Neural cell (in vitro differentiated cells): ENCODE measurements at regions not wholly inside any gene's neighbourhood (a gene's known extent, or its start where the extent isn't known, plus 50 kb on each side); places are given as distances from the start of the nearest gene placed in this dataset.

Experiments used
- H2AFZ ChIP-seq: fragments of 200-600, 300-800 bp; sonication (generic), shearing (Covaris generic); 2 replicates; pipeline ENCODE4 v1.6.0; 2014; ENCODE audit warnings: low read depth, mild to moderate bottlenecking, antibody characterized with exemption, low read length, moderate library complexity
- H3F3A ChIP-seq: fragments of 200-600 bp; shearing (Covaris generic); 2 replicates; pipeline ENCODE4 v1.6.1; 2016; ENCODE audit warnings: mild to moderate bottlenecking, moderate library complexity, mixed read lengths, antibody characterized with exemption, low read length; ENCODE audit not compliant: insufficient read depth, poor library complexity, severe bottlenecking
- H3K27ac ChIP-seq: fragments of 200-600, 300-800 bp; sonication (generic), shearing (Covaris generic); 2 replicates; pipeline ENCODE4 v1.5.1; 2014; ENCODE audit warnings: mild to moderate bottlenecking, low read length, moderate library complexity
- H3K27me3 ChIP-seq: fragments of 300-800, 200-600 bp; sonication (generic), shearing (Covaris generic); 2 replicates; pipeline ENCODE4 v1.6.0; 2014; ENCODE audit warnings: mild to moderate bottlenecking, low read depth, low read length, moderate library complexity; ENCODE audit not compliant: insufficient read depth
- H3K36me3 ChIP-seq: fragments of 300-800, 200-600 bp; sonication (generic), shearing (Covaris generic); 2 replicates; pipeline ENCODE4 v1.5.1; 2014; ENCODE audit warnings: mild to moderate bottlenecking, antibody characterized with exemption, low read length, moderate library complexity; ENCODE audit not compliant: insufficient read depth
- H3K4me2 ChIP-seq: fragments of 300-800, 200-600 bp; sonication (generic), shearing (Covaris generic); 2 replicates; pipeline ENCODE4 v1.6.0; 2014; ENCODE audit warnings: mild to moderate bottlenecking, low read length
- H3K4me3 ChIP-seq: fragments of 300-800, 200-600 bp; sonication (generic), shearing (Covaris generic); 2 replicates; pipeline ENCODE4 v1.5.1; 2014; ENCODE audit warnings: mild to moderate bottlenecking, low read length, moderate library complexity
- H3K79me2 ChIP-seq: fragments of 200-600 bp; shearing (Covaris generic); replicated peaks from 2 replicates; pipeline ENCODE4 v1.6.0; 2014; ENCODE audit warnings: mild to moderate bottlenecking, low read length, moderate library complexity; ENCODE audit not compliant: insufficient read depth
- H3K9ac ChIP-seq: fragments of 300-800, 200-600 bp; sonication (generic), shearing (Covaris generic); 2 replicates; pipeline ENCODE4 v1.6.1; 2016; ENCODE audit warnings: mild to moderate bottlenecking, low read length, mixed read lengths
- H3K9me2 ChIP-seq: fragments of 200-600 bp; shearing (Covaris generic); 2 replicates; pipeline ENCODE4 v1.6.1; 2016; ENCODE audit warnings: mild to moderate bottlenecking, low read length, mixed read lengths; ENCODE audit not compliant: insufficient read depth
- H3K9me3 ChIP-seq: fragments of 200-600, 300-800 bp; sonication (generic), shearing (Covaris generic); 2 replicates; pipeline ENCODE4 v1.6.1; 2016; ENCODE audit warnings: mild to moderate bottlenecking, mixed run types, low read length, moderate library complexity, mixed read lengths
- H4K20me1 ChIP-seq: fragments of 200-600 bp; shearing (Covaris generic); 2 replicates; pipeline ENCODE4 v1.6.1; 2016; ENCODE audit warnings: mild to moderate bottlenecking, mixed run types; ENCODE audit not compliant: insufficient read depth
- CTCF ChIP-seq: fragments of 450-650 bp; IDR thresholded peaks from 2 replicates; pipeline ENCODE4 v1.5.1; 2014; ENCODE audit warnings: antibody characterized with exemption, mild to moderate bottlenecking, moderate library complexity; ENCODE audit not compliant: poor library complexity, severe bottlenecking
- EP300 ChIP-seq: fragments of 450-650 bp; conservative IDR thresholded peaks from 2 replicates; pipeline ENCODE4 v1.6.1; 2014; ENCODE audit warnings: antibody characterized with exemption, mild to moderate bottlenecking, moderate library complexity; ENCODE audit not compliant: poor library complexity, severe bottlenecking
- EZH2 ChIP-seq: fragments of 200-600, 300-800 bp; shearing (Covaris generic), sonication (generic); IDR thresholded peaks from 2 replicates; pipeline ENCODE4 v1.6.1; 2014; ENCODE audit warnings: antibody characterized with exemption, low read length, borderline replicate concordance, mild to moderate bottlenecking; ENCODE audit not compliant: insufficient read depth, poor library complexity, severe bottlenecking
- MXI1 ChIP-seq: fragments of 450-650 bp; conservative IDR thresholded peaks from 2 replicates; pipeline ENCODE4 v1.6.1; 2014; ENCODE audit warnings: antibody characterized with exemption, mild to moderate bottlenecking; ENCODE audit not compliant: poor library complexity, severe bottlenecking
- POLR2AphosphoS5 ChIP-seq: IDR thresholded peaks from 2 replicates; pipeline ENCODE4 v1.6.1; 2012
- RAD21 ChIP-seq: fragments of 450-650 bp; conservative IDR thresholded peaks from 2 replicates; pipeline ENCODE4 v1.6.1; 2014; ENCODE audit warnings: antibody characterized with exemption, mild to moderate bottlenecking, moderate library complexity
- REST ChIP-seq: IDR thresholded peaks from 2 replicates; pipeline ENCODE4 v1.6.1; 2012; ENCODE audit warnings: borderline replicate concordance
- SMC3 ChIP-seq: fragments of 450-650 bp; conservative IDR thresholded peaks from 2 replicates; pipeline ENCODE4 v1.6.1; 2014; ENCODE audit warnings: antibody characterized with exemption, mild to moderate bottlenecking, moderate library complexity; ENCODE audit not compliant: poor library complexity
- TAF1 ChIP-seq: IDR thresholded peaks from 2 replicates; pipeline ENCODE4 v1.6.1; 2012; ENCODE audit warnings: low read depth

- Histone ChIP-seq H2AFZ (no peak overlapping the region), H3K4me2 (no peak overlapping the region), H3K9me2 (no peaks in the 10 kb centered on the region), H3K9me3 (no peaks in the 10 kb centered on the region), H3K36me3 (no peaks in the 10 kb centered on the region), H4K20me1 (no peaks in the 10 kb centered on the region), H3K9ac (no peak overlapping the region), H3K27me3 (no peaks in the 10 kb centered on the region), H3K79me2 (no peaks in the 10 kb centered on the region), H3F3A (no peaks in the 10 kb centered on the region), H3K4me3 (no peak overlapping the region), H3K27ac (no peak overlapping the region)
- no peak for TF ChIP-seq SMC3
- TF ChIP-seq REST: no peak
- TF ChIP-seq CTCF: no peak
- TF ChIP-seq EZH2: no peak
- TF ChIP-seq EP300: no peak
- no peak for TF ChIP-seq POLR2AphosphoS5
- no peak for TF ChIP-seq RAD21
- TF ChIP-seq MXI1: no peak
Observed at GRCh38 chr9:28547527-28547926, 974.2 kb upstream of the C9orf72 start.

GRCh38 chr9:28563291-28563934 lies 990.1 kb upstream of the C9orf72 start:
- Histone ChIP-seq H3K9me3 (no peaks in the 10 kb centered on the region), H4K20me1 (no peaks in the 10 kb centered on the region), H3K27me3 (no peaks in the 10 kb centered on the region), H3F3A (no peaks in the 10 kb centered on the region), H3K36me3 (no peaks in the 10 kb centered on the region), H3K27ac (no peak overlapping the region), H3K4me3 (no peak overlapping the region), H3K4me2 (no peak overlapping the region), H3K9ac (no peak overlapping the region), H2AFZ (no peak overlapping the region), H3K9me2 (no peaks in the 10 kb centered on the region), H3K79me2 (no peaks in the 10 kb centered on the region)
- TF ChIP-seq TAF1: no peak
- no peak for TF ChIP-seq EP300
- TF ChIP-seq REST: no peak
- TF ChIP-seq MXI1: no peak
- no peak for TF ChIP-seq EZH2
- no peak for TF ChIP-seq RAD21
- no peak for TF ChIP-seq CTCF
- TF ChIP-seq SMC3: no peak
- TF ChIP-seq POLR2AphosphoS5: no peak
